Peyer's patch (tissue), 4 donors: ENCODE measurements at regions not wholly inside any gene's neighbourhood (a gene's known extent, or its start where the extent isn't known, plus 50 kb on each side); places are given as distances from the start of the nearest gene placed in this dataset.

Source experiments
- DNase-seq, 3 donors: peaks; one replicate each; pipeline ENCODE4 v3.0.0-alpha.2; 2017 to 2019
- H3K27ac ChIP-seq, 4 donors: fragments of 200-600 bp; sonication (generic); one replicate each; pipeline ENCODE4 v1.5.1; 2016 to 2019
- H3K27me3 ChIP-seq, 2 donors: fragments of 200-600 bp; sonication (generic); one replicate each; pipeline ENCODE4 v1.5.1; 2019
- H3K36me3 ChIP-seq, 3 donors: fragments of 200-600 bp; sonication (generic); one replicate each; pipeline ENCODE4 v1.5.1; 2016 to 2019
- H3K4me1 ChIP-seq, 4 donors: fragments of 200-600 bp; sonication (generic); one replicate each; pipeline ENCODE4 v1.5.1; 2016 to 2019
- H3K4me3 ChIP-seq, 4 donors: fragments of 200-600 bp; sonication (generic); 1 replicate in 3 of 4; 2 replicates in 1 of 4; pipeline ENCODE4 v1.5.1; 2016 to 2019; ENCODE audit warnings: mild to moderate bottlenecking in 1 of 4
- H3K9me3 ChIP-seq, 4 donors: fragments of 200-600 bp; sonication (generic); one replicate each; pipeline ENCODE4 v1.5.1; 2016 to 2019; ENCODE audit warnings: mild to moderate bottlenecking in 1 of 4
- CTCF ChIP-seq, 6 experiments: fragments of 450-650 bp in 4 of 6; fragments of 200-600 bp in 2 of 6; sonication (generic) in 1 of 6; IDR thresholded peaks; one replicate each; pipeline ENCODE4 v1.5.1; 2017 to 2019; ENCODE audit warnings: antibody characterized with exemption in 6 of 6, mild to moderate bottlenecking in 3 of 6, moderate library complexity in 1 of 6
- POLR2A ChIP-seq, 2 donors: fragments of 450-650 bp; IDR thresholded peaks; one replicate each; pipeline ENCODE4 v1.5.1; 2017; ENCODE audit warnings: antibody characterized with exemption in 2 of 2, mild to moderate bottlenecking in 2 of 2, moderate library complexity in 2 of 2

DNA sequence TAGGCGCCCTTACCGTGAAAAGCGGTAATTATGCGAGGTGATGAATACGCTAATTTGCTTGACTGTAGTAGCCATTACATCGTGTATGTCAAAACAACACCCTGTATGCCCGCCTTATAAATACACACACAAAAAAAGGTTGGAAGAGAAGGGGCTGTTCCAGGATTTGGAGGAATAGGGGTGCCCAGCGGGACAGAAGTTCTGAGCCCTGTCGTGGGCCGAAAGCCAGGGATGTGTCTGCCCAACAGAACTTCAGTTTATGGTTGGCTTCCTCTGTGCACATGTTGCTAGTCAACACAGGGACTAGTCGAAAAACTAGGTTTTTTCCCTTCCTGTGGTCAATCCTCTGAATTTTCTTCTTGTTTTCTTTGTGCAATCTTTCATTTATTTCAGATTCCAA lies 182.5 kb downstream of the ACKR3 start:
- DNase-seq = no peak
- H3K9me3 ChIP-seq = no peaks in the 10 kb centered on the region
- TF ChIP-seq POLR2A (IDR thresholded peaks at IDR 0.05) = no peak
- TF ChIP-seq CTCF (IDR thresholded peaks at IDR 0.05) = no peak
- H3K36me3 ChIP-seq = no peaks in the 10 kb centered on the region
- H3K4me3 ChIP-seq = no peak overlapping the region
- no peak overlapping the region for H3K27ac ChIP-seq
- no peaks in the 10 kb centered on the region for H3K4me1 ChIP-seq
- no peaks in the 10 kb centered on the region for H3K27me3 ChIP-seq

DNA sequence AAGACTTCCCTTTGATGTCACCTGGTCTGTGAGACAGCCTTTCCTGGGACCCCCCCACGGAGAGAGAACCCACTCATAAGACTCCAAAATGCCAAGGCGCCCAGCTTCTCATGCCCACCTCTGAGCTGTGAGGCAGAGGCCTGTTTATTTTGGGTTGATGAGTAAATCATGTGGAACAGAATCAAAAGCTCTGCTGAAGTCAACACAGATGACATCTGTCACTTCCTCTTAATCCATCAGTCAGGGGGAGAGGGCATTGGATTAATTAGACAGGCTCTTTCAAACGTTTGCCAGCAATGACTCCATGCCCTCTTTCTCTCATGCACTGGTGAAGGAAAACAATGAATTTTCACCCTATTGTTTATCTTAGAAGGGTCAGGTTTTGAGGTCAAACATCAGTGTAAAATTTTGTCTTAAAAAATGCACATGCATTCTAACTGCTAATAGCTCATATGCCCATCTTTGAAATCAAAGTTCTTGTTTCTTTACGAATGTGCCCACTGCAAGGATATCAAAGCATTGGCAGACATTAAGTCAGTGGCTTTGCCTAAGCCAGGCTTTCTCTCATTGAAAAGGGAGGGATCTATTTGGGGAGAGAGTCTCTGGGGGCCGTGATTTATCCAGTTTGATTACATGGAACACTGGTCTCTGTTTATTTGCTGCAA lies 184.1 kb downstream of the ACKR3 start:
- no peaks in the 10 kb centered on the region for H3K4me1 ChIP-seq
- H3K4me3 ChIP-seq = no peak overlapping the region
- no peak overlapping the region for H3K27ac ChIP-seq
- H3K27me3 ChIP-seq = no peaks in the 10 kb centered on the region
- DNase-seq = no peak
- no peaks in the 10 kb centered on the region for H3K36me3 ChIP-seq
- no peaks in the 10 kb centered on the region for H3K9me3 ChIP-seq
- TF ChIP-seq CTCF (IDR thresholded peaks at IDR 0.05) (no peak), POLR2A (IDR thresholded peaks at IDR 0.05) (no peak)

DNA sequence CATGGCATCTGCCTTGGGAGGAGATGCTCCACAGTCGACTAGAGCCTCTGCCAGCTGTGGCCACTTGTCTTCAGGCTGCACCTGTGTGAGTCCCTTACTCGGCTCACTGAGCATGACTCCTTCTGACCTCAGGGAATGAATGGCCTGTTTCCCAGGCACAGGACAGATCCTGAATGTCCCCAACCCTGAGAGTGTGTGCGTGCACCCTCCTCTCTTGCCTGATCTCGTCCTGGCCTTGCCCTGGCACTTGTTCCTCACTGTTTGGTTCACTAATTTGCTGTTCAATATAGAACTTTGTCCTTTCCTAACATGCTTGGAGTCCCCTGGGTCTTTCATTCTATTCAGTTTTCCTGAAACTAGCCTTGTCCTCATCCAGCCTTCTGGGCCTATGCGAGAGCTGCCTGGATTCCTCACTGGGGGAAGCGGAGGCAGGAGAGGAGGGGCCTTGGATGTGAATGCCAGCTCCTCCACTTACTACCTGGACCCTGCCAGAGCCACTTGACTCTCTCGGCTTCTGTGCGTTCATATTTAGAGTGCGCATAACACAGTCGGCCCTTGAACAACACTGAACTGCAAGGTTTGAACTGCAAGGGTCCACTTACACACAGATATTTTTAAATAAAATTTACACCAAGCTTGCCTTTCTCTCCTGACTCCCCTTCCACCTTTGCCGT lies 184.8 kb downstream of the ACKR3 start:
- TF ChIP-seq CTCF (IDR thresholded peaks at IDR 0.05) (no peak), POLR2A (IDR thresholded peaks at IDR 0.05) (no peak)
- Histone ChIP-seq H3K4me1 (no peaks in the 10 kb centered on the region), H3K9me3 (no peaks in the 10 kb centered on the region), H3K27ac (no peak overlapping the region), H3K4me3 (no peak overlapping the region), H3K27me3 (no peaks in the 10 kb centered on the region), H3K36me3 (no peaks in the 10 kb centered on the region)
- DNase-seq = no peak

DNA sequence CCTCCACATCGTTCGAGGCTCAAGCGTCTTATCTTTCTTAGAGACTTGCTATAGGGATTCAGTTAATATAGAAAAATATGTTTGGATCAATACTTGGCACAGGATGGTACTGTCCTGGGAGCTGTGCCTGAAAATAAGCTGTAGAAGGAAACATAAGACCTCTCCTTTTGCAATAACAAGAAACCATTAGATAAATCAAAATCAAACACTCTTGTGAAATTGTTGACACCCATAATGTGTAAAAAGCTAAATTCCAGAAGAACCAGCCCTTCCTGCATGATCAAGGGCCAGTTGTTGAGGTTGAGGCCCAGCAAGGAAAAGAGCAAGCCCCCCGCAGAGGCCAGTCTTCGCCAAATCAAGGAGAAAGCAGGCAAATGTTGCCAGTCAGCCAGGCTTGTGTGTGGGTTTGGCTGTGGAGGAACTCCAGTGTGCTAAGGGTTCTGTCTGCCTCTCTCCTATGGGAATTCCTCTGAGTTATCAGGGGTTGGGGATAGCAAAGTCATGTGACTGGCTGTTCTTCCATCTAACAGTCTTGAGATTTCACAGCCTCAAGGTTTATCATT lies 185.7 kb downstream of the ACKR3 start:
- Histone ChIP-seq H3K27me3 (no peaks in the 10 kb centered on the region), H3K27ac (no peak overlapping the region), H3K9me3 (no peaks in the 10 kb centered on the region), H3K4me1 (no peaks in the 10 kb centered on the region), H3K36me3 (no peaks in the 10 kb centered on the region), H3K4me3 (no peak overlapping the region)
- no peak for TF ChIP-seq CTCF (IDR thresholded peaks at IDR 0.05)
- no peak for DNase-seq

DNA sequence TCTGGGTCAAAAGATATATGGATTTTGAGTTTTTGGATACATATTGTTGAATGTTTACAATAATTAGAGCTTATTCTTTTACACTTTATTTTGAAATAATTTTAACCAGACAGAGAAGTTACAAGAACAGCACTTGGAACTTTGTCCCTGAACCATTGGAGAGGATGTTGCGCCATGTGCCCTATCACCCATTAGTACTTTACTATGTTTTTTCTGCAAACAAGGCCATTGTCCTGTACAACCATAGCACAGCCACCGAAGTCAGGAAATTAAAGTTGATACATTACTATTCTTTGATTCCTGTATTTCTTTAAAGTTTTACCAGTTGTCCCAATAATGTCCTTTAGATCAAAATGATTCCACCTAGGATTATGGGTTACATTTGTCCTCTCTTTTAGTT lies 188.8 kb downstream of the ACKR3 start:
- Histone ChIP-seq H3K27me3 (no peaks in the 10 kb centered on the region), H3K9me3 (no peaks in the 10 kb centered on the region), H3K27ac (no peak overlapping the region), H3K4me1 (no peaks in the 10 kb centered on the region), H3K36me3 (no peaks in the 10 kb centered on the region), H3K4me3 (no peak overlapping the region)
- TF ChIP-seq CTCF (IDR thresholded peaks at IDR 0.05) (no peak), POLR2A (IDR thresholded peaks at IDR 0.05) (no peak)
- no peak for DNase-seq
